GM19099 (cell line): ENCODE measurements at regions not wholly inside any gene's neighbourhood (a gene's known extent, or its start where the extent isn't known, plus 50 kb on each side); places are given as distances from the start of the nearest gene placed in this dataset.

Experiments used
- POLR2A ChIP-seq: IDR thresholded peaks from 3 replicates; pipeline ENCODE4 v1.6.1; 2011; ENCODE audit warnings: low read depth; ENCODE audit not compliant: insufficient read length; ENCODE audit errors: extremely low read depth

DNA sequence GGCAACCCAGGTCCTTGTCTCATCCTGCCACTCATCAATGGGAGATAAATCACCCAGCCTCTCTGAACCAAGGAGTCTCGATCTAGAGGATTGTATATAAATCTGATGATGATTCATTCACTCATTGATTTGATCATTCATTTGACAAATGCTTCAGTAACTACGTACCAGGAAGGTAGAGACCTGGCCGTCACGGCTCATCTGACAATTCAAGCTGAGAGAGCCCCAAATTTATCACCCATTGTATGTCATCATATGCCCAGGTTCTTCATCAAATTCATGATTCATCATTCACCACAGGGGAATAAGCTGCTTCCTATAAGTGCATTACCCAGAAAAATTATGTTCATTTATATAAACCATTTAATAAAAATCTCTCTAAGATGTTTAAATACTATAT, 116.9 kb downstream of the FAM161A start:
- TF ChIP-seq POLR2A, result no peak

DNA sequence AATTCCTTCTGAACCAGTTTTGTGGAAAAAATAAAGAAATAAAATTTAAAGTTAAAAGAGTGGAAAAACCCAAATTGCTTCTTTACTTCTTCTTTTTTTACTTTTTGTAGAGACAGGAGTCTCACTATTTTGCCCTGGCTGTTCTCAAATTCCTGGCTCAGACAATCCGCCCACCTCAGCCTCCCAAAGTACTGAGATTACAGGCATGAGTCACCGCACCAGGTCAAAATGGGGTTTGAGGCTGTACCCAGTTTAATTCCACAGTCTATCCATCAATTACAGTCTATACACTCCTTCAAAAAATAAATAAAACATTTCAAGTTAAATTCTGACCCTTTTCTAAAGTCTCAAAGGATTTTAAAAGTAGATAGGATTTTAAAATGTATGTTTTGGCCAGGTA, 120.3 kb downstream of the FAM161A start:
- no peak for TF ChIP-seq POLR2A

DNA sequence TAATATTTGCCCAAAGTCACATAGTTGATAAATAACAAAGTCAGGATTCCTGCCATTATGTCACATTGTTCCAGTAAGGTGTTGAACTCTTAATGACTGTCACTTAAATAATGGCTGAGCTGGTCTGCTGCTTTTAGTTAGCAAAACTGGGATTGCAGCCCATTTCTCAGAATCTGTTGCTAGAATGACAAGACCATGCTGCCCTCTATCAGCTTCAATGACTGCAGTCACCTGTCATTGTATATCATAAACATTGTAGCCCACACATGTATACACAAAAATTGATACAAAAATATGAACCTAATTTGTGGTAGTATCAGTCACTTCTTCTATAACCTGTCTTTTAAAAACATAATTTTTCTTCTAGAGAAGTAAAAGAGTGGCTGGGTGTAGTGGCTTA, 121.1 kb downstream of the FAM161A start:
- TF ChIP-seq POLR2A, result no peak

DNA sequence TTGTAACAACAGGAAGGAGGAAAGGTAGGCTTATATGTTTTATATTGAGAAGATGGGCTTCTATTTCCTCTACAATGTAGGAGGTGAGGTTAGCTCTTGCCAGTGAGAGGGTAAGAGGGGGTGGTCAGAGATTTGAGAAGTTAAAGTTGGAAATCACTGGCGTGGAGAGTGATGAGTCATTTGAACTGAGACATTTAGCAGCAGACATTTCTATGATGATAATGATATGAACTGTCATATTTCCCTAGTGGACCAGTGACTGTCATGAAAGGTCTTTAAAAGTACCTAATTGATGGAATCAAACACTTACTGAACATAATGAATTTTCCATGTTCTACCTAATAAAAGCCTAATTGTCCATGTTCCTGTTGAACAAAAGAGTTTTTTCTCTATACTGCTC, 126.1 kb downstream of the FAM161A start:
- no peak for TF ChIP-seq POLR2A

DNA sequence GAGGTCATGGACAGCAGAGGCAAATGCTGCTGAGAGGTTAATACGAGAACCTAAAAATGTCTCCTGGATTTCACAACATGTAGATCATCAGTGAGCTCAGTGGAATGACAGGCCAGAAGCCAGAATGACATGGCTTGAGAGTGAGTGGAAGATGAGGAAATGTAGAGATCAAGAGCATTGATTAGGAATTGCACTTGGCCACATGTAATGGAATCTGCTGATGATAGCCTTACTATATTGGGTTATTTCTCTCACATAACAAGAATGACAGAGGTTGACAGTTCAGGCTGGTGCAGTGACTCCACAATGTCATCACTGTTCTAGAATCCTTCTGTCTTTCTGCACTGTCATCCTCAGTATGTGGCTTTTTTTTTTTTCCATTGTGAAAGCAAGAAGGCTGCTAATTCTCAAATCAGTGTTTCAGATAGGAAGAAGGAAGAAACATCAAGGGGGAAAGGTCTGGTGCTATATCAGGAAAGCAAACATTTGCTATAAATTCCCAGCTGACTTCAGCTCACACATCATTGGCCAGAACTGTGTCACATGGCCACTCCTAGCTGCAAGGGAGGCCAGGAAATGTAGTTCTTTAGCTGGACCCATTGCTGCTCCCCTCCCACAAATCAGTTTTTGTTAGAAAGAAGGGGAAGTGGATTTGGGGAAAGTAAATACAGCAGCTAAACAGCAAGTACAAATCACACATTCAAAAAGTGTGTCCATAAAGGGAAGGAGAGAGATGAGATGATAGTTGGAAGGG, 127.2 kb downstream of the FAM161A start:
- TF ChIP-seq POLR2A, result no peak

DNA sequence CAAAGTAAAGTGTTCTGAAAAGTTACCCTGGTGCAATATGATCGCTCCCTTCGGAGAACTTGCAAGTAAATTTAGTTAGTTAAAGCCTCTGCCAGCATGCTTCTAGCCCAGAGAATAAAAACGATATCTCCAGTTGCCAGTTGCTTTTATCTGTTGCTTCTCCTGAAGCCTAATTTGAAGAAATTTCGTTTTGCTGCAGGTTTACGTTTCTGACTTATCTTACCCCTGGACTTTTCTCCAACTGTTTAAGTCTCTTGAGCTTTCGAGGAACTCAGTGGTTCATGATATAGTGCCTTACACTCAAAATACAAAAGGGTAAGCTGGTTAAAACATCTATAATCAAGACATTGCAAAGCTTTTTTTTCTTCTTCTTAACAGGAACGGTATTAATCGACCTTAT, 131.1 kb downstream of the FAM161A start:
- TF ChIP-seq POLR2A, result no peak

DNA sequence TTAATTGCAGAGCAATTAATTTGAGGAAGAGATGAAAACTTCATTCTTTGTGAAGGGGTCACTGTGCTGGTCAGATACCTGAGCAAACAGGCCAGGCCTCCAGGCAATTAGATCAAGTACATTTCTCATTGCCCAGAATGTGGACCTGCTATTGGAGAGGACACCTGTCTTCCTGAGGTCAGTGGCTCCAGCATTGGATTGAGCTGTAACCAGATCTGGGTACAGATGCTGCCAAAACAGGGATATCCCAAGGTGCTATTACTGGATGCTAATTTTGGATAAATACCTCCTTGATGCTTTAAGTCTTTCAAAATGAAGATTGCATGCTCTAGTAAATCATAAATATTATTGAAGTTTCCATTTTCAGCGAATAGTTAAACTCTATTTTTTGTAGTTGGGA, 131.5 kb downstream of the FAM161A start:
- TF ChIP-seq POLR2A, result no peak

DNA sequence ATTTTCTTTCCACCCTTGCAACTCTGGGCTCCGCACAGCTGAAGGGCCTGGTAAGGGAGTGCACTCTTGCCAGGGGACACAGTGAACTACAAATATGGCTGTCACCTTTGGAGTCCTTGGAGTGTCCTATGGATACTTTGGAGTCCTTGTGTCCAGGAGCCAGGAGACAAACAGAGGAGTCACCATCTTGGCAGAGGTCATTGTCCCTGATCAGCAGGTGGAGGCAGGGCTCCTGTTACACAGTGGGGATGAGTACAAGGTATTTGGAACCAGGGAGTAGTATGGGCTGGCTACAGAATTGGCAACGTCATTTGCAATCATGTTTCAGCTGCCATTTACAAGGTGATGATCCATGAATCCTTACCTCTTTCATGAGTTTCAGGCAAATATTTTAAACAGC, 132.5 kb downstream of the FAM161A start:
- TF ChIP-seq POLR2A, result no peak

DNA sequence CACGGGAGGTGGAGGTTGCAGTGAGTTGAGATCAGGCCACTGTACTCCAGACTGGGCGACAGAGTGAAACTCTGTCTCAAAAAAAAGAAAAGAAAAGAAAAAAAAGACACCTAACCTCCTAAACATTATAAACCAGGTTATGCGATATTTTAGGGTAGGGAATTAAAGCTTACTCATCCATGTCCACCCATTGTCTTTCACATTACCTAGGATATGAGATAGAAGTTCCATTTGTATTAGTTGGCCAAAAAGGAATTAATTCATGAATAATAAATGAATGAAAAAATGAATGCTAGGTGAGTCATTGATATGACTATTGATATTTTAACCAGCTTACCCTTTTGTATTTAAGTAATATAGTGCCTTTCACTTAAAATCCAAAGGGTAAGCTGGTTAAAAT, 132.9 kb downstream of the FAM161A start:
- TF ChIP-seq POLR2A, result no peak

DNA sequence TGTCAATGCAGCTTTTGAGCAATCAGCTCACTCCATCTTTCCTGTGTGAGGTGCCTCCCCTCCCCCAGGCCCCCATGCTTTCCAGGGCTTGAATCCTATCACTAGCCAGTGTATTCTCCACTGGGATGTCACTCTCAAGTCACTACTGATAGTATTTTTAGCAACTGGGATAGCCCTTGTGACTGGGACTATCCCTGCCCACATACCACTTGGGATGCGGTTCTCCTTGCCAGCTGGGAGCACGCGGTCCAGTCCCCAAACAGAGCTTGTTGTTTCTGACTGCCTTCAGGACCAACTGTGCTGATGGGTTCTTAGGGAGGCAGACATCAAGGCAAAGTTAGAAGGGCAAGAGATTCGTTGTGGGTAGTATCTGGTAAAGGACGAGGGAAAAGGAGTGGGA, 134.9 kb downstream of the FAM161A start:
- no peak for TF ChIP-seq POLR2A

DNA sequence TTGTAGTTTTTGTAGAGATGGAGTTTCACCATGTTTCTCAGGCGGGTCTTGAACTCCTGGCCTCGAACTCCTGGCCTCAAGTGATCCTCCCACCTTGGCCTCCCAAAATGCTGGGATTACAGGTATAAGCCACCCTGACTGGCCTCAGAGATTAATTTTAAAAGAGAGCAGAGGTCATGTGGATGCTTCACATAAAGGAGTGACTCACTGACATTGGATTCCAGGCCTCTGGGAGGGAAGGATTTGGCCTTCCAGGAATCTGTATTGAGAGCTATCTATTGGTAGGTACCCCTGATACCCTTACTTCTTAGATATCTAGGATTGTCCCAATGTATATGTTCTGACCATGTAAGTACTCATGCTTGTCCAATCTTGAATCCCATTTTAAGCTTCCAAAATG, 138.4 kb downstream of the FAM161A start:
- no peak for TF ChIP-seq POLR2A

DNA sequence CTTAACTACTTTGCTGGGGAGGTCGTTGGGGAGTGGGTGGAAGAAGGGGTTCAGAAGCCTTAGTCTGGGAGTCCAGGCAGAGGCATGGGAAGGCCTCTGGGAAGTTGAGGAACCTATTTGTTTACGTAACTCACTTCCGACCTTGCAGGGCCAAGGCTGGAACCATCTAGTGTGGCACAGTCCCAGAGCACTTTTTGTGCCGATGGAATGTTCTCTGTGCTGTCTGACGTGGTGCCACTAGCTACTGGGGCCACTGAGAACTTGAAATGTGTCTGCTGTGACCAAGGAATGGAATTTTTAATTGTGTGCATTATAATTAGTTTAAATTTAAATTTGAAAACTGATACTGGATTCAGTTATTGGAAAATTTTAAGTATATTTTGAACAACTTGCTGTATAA, 139.7 kb downstream of the FAM161A start:
- no peak for TF ChIP-seq POLR2A

DNA sequence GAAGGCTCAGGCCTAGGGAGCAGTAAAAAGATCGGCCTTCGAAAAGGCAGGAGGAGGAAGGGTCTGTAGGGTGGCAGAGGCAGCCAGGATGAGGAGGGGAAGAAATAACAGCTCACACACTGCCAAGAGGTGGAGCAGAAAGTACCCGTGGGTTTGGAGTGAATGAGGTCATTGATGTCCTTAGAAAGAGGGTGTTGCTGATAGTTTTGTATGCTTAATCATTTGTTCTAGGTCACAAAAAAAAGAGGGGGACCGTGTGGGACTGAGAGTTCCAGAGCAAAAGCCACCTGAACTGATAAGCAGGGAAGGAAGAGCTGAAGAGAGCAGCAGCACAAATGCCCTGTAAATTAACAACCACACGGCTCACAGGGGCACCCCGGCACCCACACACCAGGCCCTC, 140.4 kb downstream of the FAM161A start:
- no peak for TF ChIP-seq POLR2A

DNA sequence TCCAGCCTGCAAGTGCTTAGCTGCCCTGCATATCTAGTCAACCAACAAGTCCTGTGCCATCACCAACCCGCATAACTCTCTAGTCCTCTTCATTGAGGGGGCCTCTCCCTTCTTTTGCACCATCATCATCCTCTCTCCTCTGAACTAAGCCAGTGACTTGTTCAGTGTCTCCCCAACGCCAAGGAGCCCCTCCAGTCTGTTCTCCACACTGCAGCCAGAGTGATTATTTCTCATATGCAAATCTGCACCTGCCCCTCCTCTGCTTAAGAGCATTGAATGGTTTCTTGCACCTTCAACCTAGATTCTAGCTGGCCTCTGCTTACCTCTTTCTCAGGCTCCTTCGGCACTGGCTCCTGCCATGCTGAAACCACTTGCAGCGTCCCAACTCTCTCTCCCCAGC, 141.8 kb downstream of the FAM161A start:
- no peak for TF ChIP-seq POLR2A

DNA sequence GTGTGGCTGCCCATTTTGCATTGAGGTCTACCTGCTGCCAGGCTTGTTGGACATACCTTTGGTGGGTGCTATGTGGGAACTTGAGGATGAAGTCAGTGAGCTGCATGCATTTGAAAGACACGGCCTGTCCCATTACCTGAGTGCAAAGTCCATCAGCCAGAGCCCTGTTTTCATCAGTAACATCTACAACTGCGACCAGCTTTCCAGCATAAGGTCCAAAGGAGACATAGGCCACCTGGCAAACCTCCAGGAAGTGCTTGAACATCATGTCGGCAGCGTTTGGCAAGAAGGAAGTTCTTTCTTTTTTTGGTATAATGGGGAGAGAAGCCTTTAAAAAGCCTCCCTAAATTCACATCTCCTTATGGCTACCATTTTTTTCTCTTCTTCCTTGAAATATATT, 143.1 kb downstream of the FAM161A start:
- TF ChIP-seq POLR2A, result no peak

DNA sequence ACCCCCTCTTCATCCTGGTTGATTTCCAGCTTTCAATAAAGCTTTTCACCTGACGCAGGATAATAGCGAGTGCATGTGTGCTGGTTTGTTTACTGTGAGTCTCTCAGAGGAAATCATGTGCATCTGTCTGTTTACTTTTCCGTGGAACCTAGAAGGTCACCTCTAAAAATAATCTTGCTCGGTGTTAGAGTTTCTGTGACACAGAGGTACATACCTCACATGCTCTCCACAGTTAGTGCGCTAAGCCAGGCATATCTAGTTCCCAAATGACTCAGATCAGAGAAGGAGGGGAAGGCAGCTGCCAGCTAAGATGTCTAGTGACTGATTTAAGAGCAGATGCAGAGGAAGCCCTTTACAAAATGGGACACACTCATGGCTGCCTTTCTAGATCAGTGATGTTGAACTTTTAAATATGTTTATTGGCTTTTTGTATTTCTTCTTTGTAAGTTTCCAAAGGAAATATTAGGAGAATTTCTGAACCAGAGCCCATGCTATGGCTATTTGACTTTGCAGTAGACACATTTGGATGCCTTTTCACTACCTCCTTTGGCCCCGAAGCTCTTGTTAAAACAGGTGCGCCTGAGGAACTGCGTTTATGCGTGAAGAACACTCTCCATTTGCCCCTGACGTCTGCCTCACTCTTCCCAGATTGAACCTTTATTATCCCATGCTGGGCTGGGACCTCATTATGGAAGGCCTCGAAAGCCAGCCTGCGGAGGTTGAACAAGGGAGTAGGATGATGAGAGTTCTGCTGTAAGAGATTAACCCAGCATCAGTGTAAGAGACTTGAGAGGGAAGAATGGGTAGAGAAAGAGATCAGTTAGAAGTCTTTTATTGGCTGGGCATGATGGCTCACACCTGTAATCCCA, 145.6 kb downstream of the FAM161A start:
- no peak for TF ChIP-seq POLR2A
